ENCODE measurements at regions not wholly inside any gene's neighbourhood (a gene's known extent, or its start where the extent isn't known, plus 50 kb on each side); places are given as distances from the start of the nearest gene placed in this dataset.

GRCh38 chr7:43791-44540 lies 148.4 kb upstream of the FAM20C start:
- intact Hi-C loops (cut with micrococcal nuclease): no loop called here
- H3K9ac ChIP-seq (ENCODE audit: low read length): no peak overlapping the region
- no peaks in the 10 kb centered on the region for H3K36me3 ChIP-seq (ENCODE audit: low read depth, low read length)
- no peaks in the 10 kb centered on the region for H3K9me3 ChIP-seq (ENCODE audit: low read length)
- no peak for ATAC-seq
- H3K4me2 ChIP-seq (ENCODE audit: low read length): no peak overlapping the region
- no peak for TF ChIP-seq EZH2 (IDR thresholded peaks at IDR 0.05; ENCODE audit: low read length, unreplicated experiment)
- TF ChIP-seq CTCF (conservative IDR thresholded peaks at IDR 0.05; ENCODE audit: low read depth, low read length): no peak
- no peak for TF ChIP-seq EZH2phosphoT487 (IDR thresholded peaks at IDR 0.05; ENCODE audit: borderline replicate concordance, low read length)
- no peaks in the 10 kb centered on the region for H3K79me2 ChIP-seq (ENCODE audit: low read length)
- H3K9me2 ChIP-seq (replicated peaks; ENCODE audit: low read length): no peaks in the 10 kb centered on the region
- H3K4me3 ChIP-seq (ENCODE audit: low read length): no peak overlapping the region
- no peaks in the 10 kb centered on the region for H4K20me1 ChIP-seq (ENCODE audit: low read length)
- H3F3A ChIP-seq (ENCODE audit: low read length, unreplicated experiment): no peaks in the 10 kb centered on the region
- ChIA-PET POLR2A (ENCODE audit: unreplicated experiment) (no interaction called here), CTCF (no interaction called here)
- no peak overlapping the region for H2AFZ ChIP-seq (ENCODE audit: low read length)
- BruUV-seq (replicated peaks): no TSS peak
- 0 out of 2 replicates have a peak, but pooled peaks cover 3% of the 10 kb centered on the region for H3K4me1 ChIP-seq (ENCODE audit: insufficient read depth, low read length)
- H3K27me3 ChIP-seq (ENCODE audit: low read length): no peaks in the 10 kb centered on the region
- no peak for DNase-seq
- H3K27ac ChIP-seq (ENCODE audit: low read length): no peak overlapping the region

DNA sequence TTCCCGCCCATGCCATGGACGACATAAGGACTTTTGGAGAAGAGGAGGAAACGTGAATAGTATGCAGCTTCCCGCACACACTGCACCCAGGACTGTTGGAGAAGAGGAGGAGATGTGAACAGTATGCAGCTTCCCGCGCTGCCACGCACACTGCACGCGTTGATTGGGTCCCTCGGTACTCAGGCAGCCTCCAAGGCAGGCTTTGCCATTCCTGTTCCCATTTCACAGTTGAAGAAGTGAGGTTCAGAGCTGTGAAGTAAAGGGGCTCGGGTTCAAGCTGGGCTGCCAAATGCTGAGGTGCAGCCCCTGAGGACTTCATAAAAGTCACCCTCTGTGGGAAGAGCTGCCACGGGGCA lies 147.9 kb upstream of the FAM20C start:
- CTCF ChIA-PET: interaction anchor here (0.6 kb wide), 1 partner anchor 220 kb away, joined by 3 read pairs; no protein-coding TSS in a partner anchor
- Histone ChIP-seq H3K79me2 (ENCODE audit: low read length) (no peaks in the 10 kb centered on the region), H3K4me3 (ENCODE audit: low read length) (no peak overlapping the region), H3K27ac (ENCODE audit: low read length) (no peak overlapping the region), H3K36me3 (ENCODE audit: low read depth, low read length) (no peaks in the 10 kb centered on the region), H3F3A (ENCODE audit: low read length, unreplicated experiment) (no peaks in the 10 kb centered on the region), H3K4me2 (ENCODE audit: low read length) (no peak overlapping the region), H3K9me2 (replicated peaks; ENCODE audit: low read length) (no peaks in the 10 kb centered on the region), H3K27me3 (ENCODE audit: low read length) (no peaks in the 10 kb centered on the region), H3K4me1 (ENCODE audit: insufficient read depth, low read length) (0 out of 2 replicates have a peak, but pooled peaks cover 3% of the 10 kb centered on the region), H3K9ac (ENCODE audit: low read length) (no peak overlapping the region), H3K9me3 (ENCODE audit: low read length) (no peaks in the 10 kb centered on the region), H2AFZ (ENCODE audit: low read length) (no peak overlapping the region), H4K20me1 (ENCODE audit: low read length) (no peaks in the 10 kb centered on the region)
- no TSS peak for BruUV-seq (replicated peaks)
- intact Hi-C loops (cut with micrococcal nuclease): no loop called here
- no peak for DNase-seq
- ATAC-seq: no peak
- POLR2A ChIA-PET (ENCODE audit: unreplicated experiment): no interaction called here
- TF ChIP-seq EZH2 (IDR thresholded peaks at IDR 0.05; ENCODE audit: low read length, unreplicated experiment) (no peak), EZH2phosphoT487 (IDR thresholded peaks at IDR 0.05; ENCODE audit: borderline replicate concordance, low read length) (no peak), CTCF (conservative IDR thresholded peaks at IDR 0.05; ENCODE audit: low read depth, low read length) (no peak)
